Smooth muscle cell (in vitro differentiated cells): ENCODE measurements at regions not wholly inside any gene's neighbourhood (a gene's known extent, or its start where the extent isn't known, plus 50 kb on each side); places are given as distances from the start of the nearest gene placed in this dataset.
"Not testable (repeated sequence)": the region's sequence is repeated elsewhere in the genome, so short reads cannot be mapped to it uniquely, and the experiment has no call there.

Experiments used
- DNase-seq: peaks from one replicate; lab custom pipeline; 2025; ENCODE audit not compliant: unreplicated experiment; lab: John Stamatoyannopoulos, UW
- H2AFZ ChIP-seq: fragments of 200-600 bp; sonication (generic); 2 replicates; pipeline ENCODE4 v1.6.0; 2016; ENCODE audit warnings: antibody characterized with exemption, low read depth, mild to moderate bottlenecking
- H3F3A ChIP-seq: fragments of 200-600 bp; sonication (generic); 2 replicates; pipeline ENCODE4 v1.6.0; 2017; ENCODE audit warnings: antibody characterized with exemption, low read depth
- H3K27ac ChIP-seq: fragments of 200-600 bp; sonication (generic); 2 replicates; pipeline ENCODE4 v1.5.1; 2016; ENCODE audit warnings: low read depth, mild to moderate bottlenecking
- H3K27me3 ChIP-seq: fragments of 200-600 bp; sonication (generic); 2 replicates; pipeline ENCODE4 v1.6.1; 2016; ENCODE audit warnings: low read depth, mild to moderate bottlenecking
- H3K36me3 ChIP-seq: fragments of 200-600 bp; sonication (generic); 2 replicates; pipeline ENCODE4 v1.5.1; 2016; ENCODE audit warnings: low read depth
- H3K4me1 ChIP-seq: fragments of 200-600 bp; sonication (generic); 2 replicates; pipeline ENCODE4 v1.5.1; 2016; ENCODE audit warnings: low read depth
- H3K4me2 ChIP-seq: fragments of 200-600 bp; sonication (generic); 2 replicates; pipeline ENCODE4 v1.6.0; 2016; ENCODE audit warnings: mild to moderate bottlenecking
- H3K4me3 ChIP-seq: fragments of 200-600 bp; sonication (generic); 2 replicates; pipeline ENCODE4 v1.5.1; 2016; ENCODE audit warnings: mild to moderate bottlenecking
- H3K79me2 ChIP-seq: fragments of 200-600 bp; sonication (generic); 2 replicates; pipeline ENCODE4 v1.6.0; 2016; ENCODE audit warnings: low read depth, mild to moderate bottlenecking
- H3K9ac ChIP-seq: fragments of 200-600 bp; sonication (generic); 2 replicates; pipeline ENCODE4 v1.6.0; 2016; ENCODE audit warnings: low read depth
- H3K9me3 ChIP-seq: fragments of 200-600 bp; sonication (generic); replicated peaks from 2 replicates; pipeline ENCODE4 v1.5.1; 2016; ENCODE audit warnings: low read depth
- H4K20me1 ChIP-seq: fragments of 200-600 bp; sonication (generic); 2 replicates; pipeline ENCODE4 v1.6.0; 2016; ENCODE audit warnings: low read depth
- CTCF ChIP-seq: fragments of 200-600 bp; sonication (generic); IDR thresholded peaks from 2 replicates; pipeline ENCODE4 v1.5.1; 2017; ENCODE audit warnings: borderline replicate concordance, mild to moderate bottlenecking, antibody characterized with exemption; ENCODE audit not compliant: insufficient read depth, poor library complexity, severe bottlenecking
- WGBS: methylation state at CpG from one replicate; pipeline ENCODE4 v1.1.7; 2016; ENCODE audit warnings: low lambda C conversion rate; 5-methylcytosine and 5-hydroxymethylcytosine counted together

GRCh38 chr12:47407463-47408129, 298.2 kb downstream of the RPAP3 start:
- H3K27ac ChIP-seq = no peak overlapping the region
- no peak overlapping the region for H3K4me3 ChIP-seq
- WGBS = 86% methylated on average over 5 of the region's 5 CpGs
- H3K9me3 ChIP-seq = no peaks in the 10 kb centered on the region
- H3K27me3 ChIP-seq = no peaks in the 10 kb centered on the region
- no peaks in the 10 kb centered on the region for H3K36me3 ChIP-seq
- H4K20me1 ChIP-seq = no peaks in the 10 kb centered on the region
- no peak overlapping the region for H2AFZ ChIP-seq
- no peaks in the 10 kb centered on the region for H3K79me2 ChIP-seq
- no peaks in the 10 kb centered on the region for H3K4me1 ChIP-seq
- no peak for TF ChIP-seq CTCF
- no peak overlapping the region for H3K4me2 ChIP-seq
- no peak overlapping the region for H3K9ac ChIP-seq
- no peaks in the 10 kb centered on the region for H3F3A ChIP-seq
- DNase-seq = no peak

- no peak for DNase-seq
Measured at GRCh38 chr12:47403681-47404080, 302.1 kb downstream of the RPAP3 start.

GRCh38 chr12:47401196-47401595, 304.6 kb downstream of the RPAP3 start:
- H3K4me2 ChIP-seq, H3K9me3 ChIP-seq, H2AFZ ChIP-seq, H3K27me3 ChIP-seq, H3F3A ChIP-seq, H3K79me2 ChIP-seq, H3K27ac ChIP-seq, H3K9ac ChIP-seq, H3K36me3 ChIP-seq, H4K20me1 ChIP-seq, H3K4me1 ChIP-seq, DNase-seq, H3K4me3 ChIP-seq: not testable (repeated sequence)
- WGBS = 54% methylated on average over 3 of the region's 3 CpGs

More at GRCh38 chr12:47403681-47404080, 302.1 kb downstream of the RPAP3 start:
- Histone ChIP-seq H3F3A (no peaks in the 10 kb centered on the region), H3K9ac (no peak overlapping the region), H3K79me2 (no peaks in the 10 kb centered on the region), H3K4me3 (no peak overlapping the region), H3K4me1 (no peaks in the 10 kb centered on the region), H3K36me3 (peaks cover 3% of the 10 kb centered on the region), H2AFZ (no peak overlapping the region), H3K4me2 (no peak overlapping the region), H3K9me3 (no peaks in the 10 kb centered on the region), H3K27me3 (no peaks in the 10 kb centered on the region), H3K27ac (no peak overlapping the region), H4K20me1 (no peaks in the 10 kb centered on the region)
- no peak for TF ChIP-seq CTCF
- 84% methylated on average over 1 of the region's 1 CpG for WGBS

GRCh38 chr12:47400266-47400665, 305.6 kb downstream of the RPAP3 start:
- DNase-seq = no peak
- Histone ChIP-seq H3K9me3 (no peaks in the 10 kb centered on the region), H2AFZ (no peak overlapping the region), H3K27ac (no peak overlapping the region), H3K4me2 (no peak overlapping the region), H3F3A (no peaks in the 10 kb centered on the region), H3K4me1 (no peaks in the 10 kb centered on the region), H3K4me3 (no peak overlapping the region), H3K27me3 (no peaks in the 10 kb centered on the region), H3K36me3 (peaks cover 5% of the 10 kb centered on the region), H4K20me1 (no peaks in the 10 kb centered on the region), H3K9ac (no peak overlapping the region), H3K79me2 (no peaks in the 10 kb centered on the region)
- 48% methylated on average over 1 of the region's 1 CpG for WGBS
- no peak for TF ChIP-seq CTCF
